Gastrocnemius medialis (tissue), 4 donors: ENCODE measurements at regions not wholly inside any gene's neighbourhood (a gene's known extent, or its start where the extent isn't known, plus 50 kb on each side); places are given as distances from the start of the nearest gene placed in this dataset.

Experiments
- POLR2A ChIP-seq, 2 donors: fragments of 450-650 bp; IDR thresholded peaks; one replicate each; pipeline ENCODE4 v1.6.1; 2017; ENCODE audit warnings: antibody characterized with exemption in 2 of 2, mild to moderate bottlenecking in 2 of 2, moderate library complexity in 2 of 2
- TF ChIP-seq, protein P1 (sequence below), 5 experiments: fragments of 450-650 bp in 3 of 5; fragments of 200-600 bp in 2 of 5; sonication (generic) in 2 of 5; IDR thresholded peaks in 4 of 5; conservative IDR thresholded peaks in 1 of 5; 1 replicate in 4 of 5; 2 replicates in 1 of 5; pipeline ENCODE4 v1.5.1; 2016 to 2019; ENCODE audit warnings: antibody characterized with exemption in 5 of 5, mild to moderate bottlenecking in 3 of 5, moderate library complexity in 3 of 5

DNA sequence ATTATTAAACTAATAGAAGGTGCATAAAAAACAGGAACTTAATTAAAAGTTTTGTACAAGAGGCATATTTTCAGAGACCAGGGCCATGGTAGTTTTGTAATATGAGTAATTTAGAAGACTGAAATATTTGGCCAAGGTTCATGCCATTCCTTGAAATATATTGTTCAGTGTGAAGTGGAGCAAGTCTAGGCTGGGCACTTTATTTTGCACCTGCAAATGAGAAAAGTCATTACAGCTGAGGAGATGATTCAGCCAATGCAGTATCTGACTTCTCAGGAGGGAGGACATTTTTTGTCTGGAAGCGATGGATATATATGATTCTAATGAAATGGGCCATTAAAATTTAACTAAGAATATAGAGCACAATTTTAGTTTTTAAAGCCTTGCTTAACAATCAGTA is 754.0 kb upstream of the ADAMTS16 start:
- TF ChIP-seq, protein P1, sequence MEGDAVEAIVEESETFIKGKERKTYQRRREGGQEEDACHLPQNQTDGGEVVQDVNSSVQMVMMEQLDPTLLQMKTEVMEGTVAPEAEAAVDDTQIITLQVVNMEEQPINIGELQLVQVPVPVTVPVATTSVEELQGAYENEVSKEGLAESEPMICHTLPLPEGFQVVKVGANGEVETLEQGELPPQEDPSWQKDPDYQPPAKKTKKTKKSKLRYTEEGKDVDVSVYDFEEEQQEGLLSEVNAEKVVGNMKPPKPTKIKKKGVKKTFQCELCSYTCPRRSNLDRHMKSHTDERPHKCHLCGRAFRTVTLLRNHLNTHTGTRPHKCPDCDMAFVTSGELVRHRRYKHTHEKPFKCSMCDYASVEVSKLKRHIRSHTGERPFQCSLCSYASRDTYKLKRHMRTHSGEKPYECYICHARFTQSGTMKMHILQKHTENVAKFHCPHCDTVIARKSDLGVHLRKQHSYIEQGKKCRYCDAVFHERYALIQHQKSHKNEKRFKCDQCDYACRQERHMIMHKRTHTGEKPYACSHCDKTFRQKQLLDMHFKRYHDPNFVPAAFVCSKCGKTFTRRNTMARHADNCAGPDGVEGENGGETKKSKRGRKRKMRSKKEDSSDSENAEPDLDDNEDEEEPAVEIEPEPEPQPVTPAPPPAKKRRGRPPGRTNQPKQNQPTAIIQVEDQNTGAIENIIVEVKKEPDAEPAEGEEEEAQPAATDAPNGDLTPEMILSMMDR (IDR thresholded peaks at IDR 0.05 in 4 of 5, conservative IDR thresholded peaks at IDR 0.05 in 1 of 5), result no peak
- TF ChIP-seq POLR2A (IDR thresholded peaks at IDR 0.05), result no peak
